Right lobe of liver (tissue), 6 donors: ENCODE measurements at regions not wholly inside any gene's neighbourhood (a gene's known extent, or its start where the extent isn't known, plus 50 kb on each side); places are given as distances from the start of the nearest gene placed in this dataset.

Experiments
- ATAC-seq, 4 donors: fragments of 200-7000 bp; cut with Tn5 transposase; one replicate each; pipeline ENCODE4 v1.9.1; 2020; ENCODE audit warnings: mild to moderate bottlenecking in 4 of 4, moderate library complexity in 4 of 4
- DNase-seq, 3 donors: peaks; one replicate each; pipeline ENCODE4 v3.0.0-alpha.2; 2020
- H3K27ac ChIP-seq, 3 donors: fragments of 200-600 bp; one replicate each; pipeline ENCODE4 v1.8.0; 2022
- H3K27me3 ChIP-seq, 2 donors: fragments of 200-600 bp; one replicate each; pipeline ENCODE4 v1.8.0; 2022
- H3K36me3 ChIP-seq, 4 donors: fragments of 200-600 bp; sonication (generic) in 1 of 4; one replicate each; pipeline versions ENCODE4 v1.5.1 to v1.8.0; 2017 to 2022; ENCODE audit warnings: control low read depth in 1 of 4
- H3K4me1 ChIP-seq, 4 donors: fragments of 200-600 bp; sonication (generic) in 1 of 4; one replicate each; pipeline versions ENCODE4 v1.5.1 to v1.8.0; 2017 to 2022; ENCODE audit warnings: control low read depth in 1 of 4
- H3K4me3 ChIP-seq, 3 donors: fragments of 200-600 bp; one replicate each; pipeline ENCODE4 v1.8.0; 2022
- H3K9me3 ChIP-seq, 4 donors: fragments of 200-600 bp; sonication (generic) in 1 of 4; one replicate each; pipeline versions ENCODE4 v1.5.1 to v1.8.0; 2017 to 2022; ENCODE audit warnings: control low read depth in 1 of 4
- CTCF ChIP-seq, 4 donors: fragments of 200-600 bp in 3 of 4; fragments of 450-650 bp in 1 of 4; IDR thresholded peaks; one replicate each; pipeline versions ENCODE4 v1.5.1 to v1.8.0; 2016 to 2022; ENCODE audit warnings: antibody characterized with exemption in 4 of 4, mild to moderate bottlenecking in 2 of 4
- POLR2A ChIP-seq: fragments of 450-650 bp; IDR thresholded peaks from one replicate; pipeline ENCODE4 v1.6.1; 2017; ENCODE audit warnings: antibody characterized with exemption, mild to moderate bottlenecking
- WGBS: methylation state at CpG from one replicate; pipeline ENCODE4 v1.1.6; 2018; ENCODE audit warnings: low coverage, low lambda C conversion rate; ENCODE audit not compliant: insufficient coverage; ENCODE audit errors: missing lambda C conversion rate; 5-methylcytosine and 5-hydroxymethylcytosine counted together
- intact Hi-C, 2 donors: fragments of 100-400 bp; cut with DNase I; formaldehyde crosslinking; loops; one replicate each; pipeline versions ENCODE4 v1.11.2 to v1.14.1; 2022
- donor health status: DM: no; HTN: yes; CAD: no.
- donor health status: DM: no; HTN: no; CAD: no.
- donor health status: DM: no; HTN: no; CAD: no.
- donor health status: DM: no; HTN: yes; CAD: no.
- donor health status: DM: no; HTN: yes; CAD: no.

- H3K27ac ChIP-seq = no peak overlapping the region
- no peak for TF ChIP-seq CTCF (IDR thresholded peaks at IDR 0.05)
- no peak for TF ChIP-seq POLR2A
- no peak for ATAC-seq
- no peaks in the 10 kb centered on the region for H3K4me1 ChIP-seq
- H3K27me3 ChIP-seq = no peaks in the 10 kb centered on the region
- H3K4me3 ChIP-seq = no peak overlapping the region
- DNase-seq = no peak
- 34% methylated on average over 3 of the region's 3 CpGs for WGBS
- intact Hi-C loops = no loop called here
- no peaks in the 10 kb centered on the region for H3K9me3 ChIP-seq
- no peaks in the 10 kb centered on the region for H3K36me3 ChIP-seq
Measured at GRCh38 chr1:38528623-38529022, 330.9 kb downstream of the RRAGC start.

GRCh38 chr1:38527373-38527966 lies 332.1 kb downstream of the RRAGC start:
- intact Hi-C loops = no loop called here
- Histone ChIP-seq H3K4me1 (no peaks in the 10 kb centered on the region), H3K36me3 (no peaks in the 10 kb centered on the region), H3K27me3 (no peaks in the 10 kb centered on the region), H3K27ac (no peak overlapping the region), H3K9me3 (no peaks in the 10 kb centered on the region), H3K4me3 (no peak overlapping the region)
- WGBS = 45% methylated on average over 5 of the region's 6 CpGs
- ATAC-seq = no peak
- no peak for DNase-seq
- no peak for TF ChIP-seq POLR2A
- no peak for TF ChIP-seq CTCF (IDR thresholded peaks at IDR 0.05)

- DNase-seq (no peak), ATAC-seq (no peak)
- Histone ChIP-seq H3K27me3 (no peaks in the 10 kb centered on the region), H3K9me3 (no peaks in the 10 kb centered on the region), H3K4me3 (no peak overlapping the region), H3K27ac (no peak overlapping the region), H3K36me3 (no peaks in the 10 kb centered on the region), H3K4me1 (no peaks in the 10 kb centered on the region)
- TF ChIP-seq CTCF (IDR thresholded peaks at IDR 0.05) (no peak), POLR2A (no peak)
- 65% methylated on average over 7 of the region's 7 CpGs for WGBS
- intact Hi-C loops = no loop called here
Measured at GRCh38 chr1:38526046-38526445, 333.5 kb downstream of the RRAGC start.

GRCh38 chr1:38525343-38526043 lies 334.1 kb downstream of the RRAGC start:
- DNase-seq = no peak
- intact Hi-C loops = no loop called here
- Histone ChIP-seq H3K4me3 (no peak overlapping the region), H3K27ac (no peak overlapping the region), H3K27me3 (no peaks in the 10 kb centered on the region), H3K4me1 (no peaks in the 10 kb centered on the region), H3K9me3 (no peaks in the 10 kb centered on the region), H3K36me3 (no peaks in the 10 kb centered on the region)
- 64% methylated on average over 4 of the region's 4 CpGs for WGBS
- ATAC-seq = no peak
- TF ChIP-seq CTCF (IDR thresholded peaks at IDR 0.05) (no peak), POLR2A (no peak)
